CD8-positive, alpha-beta memory T cell (primary cell): ENCODE measurements at regions not wholly inside any gene's neighbourhood (a gene's known extent, or its start where the extent isn't known, plus 50 kb on each side); places are given as distances from the start of the nearest gene placed in this dataset.
"Not testable (repeated sequence)": the region's sequence is repeated elsewhere in the genome, so short reads cannot be mapped to it uniquely, and the experiment has no call there.

Experiments used
- CTCF ChIA-PET: fragments of 350-600 bp; sonication (Branson Sonifier 250); formaldehyde crosslinking; loops from one replicate; lab custom pipeline; 2021; ENCODE audit warnings: antibody characterized with exemption; lab: Charles Lee
- POLR2A ChIA-PET: fragments of 350-600 bp; sonication (Branson Sonifier 250); formaldehyde crosslinking; loops from one replicate; lab custom pipeline; 2021; ENCODE audit warnings: antibody characterized with exemption; lab: Charles Lee
- DNase-seq, 5 donors: peaks; one replicate each; pipeline versions ENCODE4 v3.0.0 to v3.0.0-alpha.2; 2020 to 2022; ENCODE audit warnings: mixed read lengths in 1 of 5
- H3K27ac ChIP-seq: one replicate; pipeline ENCODE4 v1.7.0; 2013; ENCODE audit warnings: low read depth, mild to moderate bottlenecking, low read length, moderate library complexity
- H3K27me3 ChIP-seq: 2 replicates; pipeline ENCODE4 v1.7.0; 2013; ENCODE audit warnings: low read length, mild to moderate bottlenecking; ENCODE audit not compliant: insufficient read depth, poor library complexity, severe bottlenecking
- H3K36me3 ChIP-seq: 2 replicates; pipeline ENCODE4 v1.7.0; 2013; ENCODE audit warnings: mild to moderate bottlenecking, low read length, moderate library complexity; ENCODE audit not compliant: insufficient read depth
- H3K4me1 ChIP-seq: 2 replicates; pipeline ENCODE4 v1.7.0; 2013; ENCODE audit warnings: mild to moderate bottlenecking, low read length, moderate library complexity; ENCODE audit not compliant: insufficient read depth
- H3K4me3 ChIP-seq: 2 replicates; pipeline ENCODE4 v1.7.0; 2013; ENCODE audit warnings: mild to moderate bottlenecking, low read length
- H3K9me3 ChIP-seq: 2 replicates; pipeline ENCODE4 v1.7.0; 2013; ENCODE audit warnings: mild to moderate bottlenecking, low read length
- H3K27ac Mint-ChIP-seq, 8 donors: one replicate each; pipeline ENCODE4 v1.8.0; 2020 to 2021; ENCODE audit warnings: mixed read lengths in 8 of 8, mild to moderate bottlenecking in 6 of 8, inconsistent platforms in 3 of 8, moderate library complexity in 3 of 8
- H3K27me3 Mint-ChIP-seq, 2 donors: one replicate each; pipeline ENCODE4 v1.8.0; 2020 to 2021; ENCODE audit warnings: mixed read lengths in 2 of 2, mild to moderate bottlenecking in 1 of 2, moderate library complexity in 1 of 2
- H3K36me3 Mint-ChIP-seq, 3 donors: one replicate each; pipeline ENCODE4 v1.8.0; 2020 to 2021; ENCODE audit warnings: mixed read lengths in 3 of 3, inconsistent platforms in 1 of 3, mild to moderate bottlenecking in 1 of 3
- H3K4me1 Mint-ChIP-seq, 3 donors: one replicate each; pipeline ENCODE4 v1.8.0; 2020 to 2021; ENCODE audit warnings: mixed read lengths in 3 of 3, inconsistent platforms in 1 of 3, mild to moderate bottlenecking in 1 of 3
- H3K4me3 Mint-ChIP-seq, 7 donors: one replicate each; pipeline ENCODE4 v1.8.0; 2020 to 2021; ENCODE audit warnings: mixed read lengths in 7 of 7, mild to moderate bottlenecking in 6 of 7, moderate library complexity in 4 of 7, inconsistent platforms in 2 of 7
- H3K9me3 Mint-ChIP-seq, 5 donors: one replicate each; pipeline ENCODE4 v1.8.0; 2020 to 2022; ENCODE audit warnings: mixed read lengths in 5 of 5, mild to moderate bottlenecking in 3 of 5, moderate library complexity in 2 of 5, inconsistent platforms in 1 of 5

DNA sequence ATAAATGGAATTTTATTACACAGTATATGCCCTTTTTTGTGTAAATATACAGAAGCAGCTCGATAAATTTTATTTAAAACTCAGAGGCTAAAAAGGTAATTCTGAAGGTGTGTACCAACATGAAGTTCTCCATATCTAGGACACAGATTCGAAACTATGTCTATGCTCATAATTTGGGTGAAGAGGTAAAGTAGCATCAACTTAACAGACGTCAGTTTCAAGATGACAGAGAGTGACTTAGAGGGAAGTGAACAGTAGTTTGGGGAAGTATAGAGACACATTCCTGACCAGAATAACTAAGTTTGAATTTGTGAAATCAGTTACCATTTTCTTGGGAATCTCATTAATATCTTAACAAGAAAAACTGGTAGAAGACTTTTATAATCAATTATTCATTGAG, 2493.3 kb downstream of the ARAP2 start:
- Mint-ChIP-seq H3K27me3 (no peaks in the 10 kb centered on the region), H3K27ac (no peak overlapping the region), H3K9me3 (peaks cover 0 to 8% (median 6%) of the 10 kb centered on the region in 5 donors), H3K36me3 (no peaks in the 10 kb centered on the region), H3K4me3 (no peak overlapping the region), H3K4me1 (no peaks in the 10 kb centered on the region)
- Histone ChIP-seq H3K27ac (no peak overlapping the region), H3K4me3 (no peak overlapping the region), H3K27me3 (no peaks in the 10 kb centered on the region), H3K4me1 (no peaks in the 10 kb centered on the region), H3K36me3 (no peaks in the 10 kb centered on the region), H3K9me3 (no peaks in the 10 kb centered on the region)
- POLR2A ChIA-PET = no interaction called here
- CTCF ChIA-PET = no interaction called here
- no peak for DNase-seq

DNA sequence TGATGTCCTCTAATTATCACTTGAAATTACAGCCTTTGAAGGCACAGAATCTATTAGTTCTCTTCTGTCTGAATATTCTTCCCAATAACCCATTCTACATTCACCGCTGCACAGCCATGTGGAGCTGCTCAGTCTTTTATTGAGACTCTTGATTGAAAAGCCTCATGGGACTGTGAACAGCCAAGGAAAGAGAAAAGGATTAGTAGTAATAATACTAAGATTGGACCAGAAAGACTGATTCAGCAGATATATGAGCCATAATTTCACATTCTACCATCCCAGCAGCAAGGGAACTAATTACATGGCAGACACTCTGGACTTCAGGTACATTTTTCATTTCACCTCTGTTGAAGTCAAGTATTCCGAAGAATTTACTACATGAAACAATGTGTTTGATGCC, 2471.7 kb downstream of the ARAP2 start:
- no peaks in the 10 kb centered on the region for H3K27me3 ChIP-seq
- no peaks in the 10 kb centered on the region for H3K4me1 Mint-ChIP-seq
- no peaks in the 10 kb centered on the region for H3K36me3 Mint-ChIP-seq
- H3K27ac Mint-ChIP-seq = no peak overlapping the region
- no peak overlapping the region for H3K4me3 ChIP-seq
- H3K9me3 ChIP-seq = no peaks in the 10 kb centered on the region
- no peaks in the 10 kb centered on the region for H3K27me3 Mint-ChIP-seq
- DNase-seq = no peak
- H3K27ac ChIP-seq = no peak overlapping the region
- H3K9me3 Mint-ChIP-seq = peaks cover 5 to 30% (median 11%) of the 10 kb centered on the region in 5 donors
- ChIA-PET CTCF (no interaction called here), POLR2A (no interaction called here)
- no peak overlapping the region for H3K4me3 Mint-ChIP-seq
- H3K36me3 ChIP-seq = no peaks in the 10 kb centered on the region
- no peaks in the 10 kb centered on the region for H3K4me1 ChIP-seq

DNA sequence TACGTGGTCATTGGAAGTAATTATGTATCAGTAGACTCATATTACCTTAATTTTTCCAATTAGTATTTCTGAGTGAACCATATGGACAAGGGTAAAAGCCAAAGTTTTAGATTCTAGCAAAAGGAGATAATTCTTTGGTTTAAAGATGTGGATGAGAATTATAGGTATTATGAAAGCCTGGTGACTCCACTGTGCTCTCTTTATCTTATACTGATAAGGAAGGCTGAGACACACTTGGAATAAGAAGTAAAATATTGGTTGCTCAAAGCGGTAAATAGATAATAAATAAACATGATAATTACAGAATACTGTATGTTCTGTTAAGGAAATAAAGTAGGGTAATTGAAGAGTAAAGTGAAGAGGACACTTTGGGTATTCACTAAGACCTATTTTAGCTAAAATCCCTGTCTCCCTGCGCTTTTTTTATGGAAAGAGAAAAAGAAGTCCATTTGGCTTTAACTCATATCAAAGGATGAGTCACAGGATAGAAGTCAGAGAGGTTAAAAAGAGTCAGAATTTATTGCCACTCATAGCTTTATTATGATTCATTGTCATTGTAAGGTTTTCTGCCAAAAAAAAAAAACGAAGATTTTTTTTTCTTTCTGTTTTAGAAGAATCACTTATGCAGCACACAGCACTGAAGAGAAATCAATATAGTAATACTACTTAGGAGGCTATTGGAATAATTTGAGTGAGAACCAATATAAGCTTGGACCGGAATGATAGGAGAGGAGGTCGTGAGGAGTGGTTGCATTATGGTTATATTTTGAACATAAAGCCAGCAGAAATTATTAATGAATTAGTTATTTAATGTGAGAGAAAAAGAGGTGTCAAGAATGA, 2463.1 kb downstream of the ARAP2 start:
- POLR2A ChIA-PET = no interaction called here

DNA sequence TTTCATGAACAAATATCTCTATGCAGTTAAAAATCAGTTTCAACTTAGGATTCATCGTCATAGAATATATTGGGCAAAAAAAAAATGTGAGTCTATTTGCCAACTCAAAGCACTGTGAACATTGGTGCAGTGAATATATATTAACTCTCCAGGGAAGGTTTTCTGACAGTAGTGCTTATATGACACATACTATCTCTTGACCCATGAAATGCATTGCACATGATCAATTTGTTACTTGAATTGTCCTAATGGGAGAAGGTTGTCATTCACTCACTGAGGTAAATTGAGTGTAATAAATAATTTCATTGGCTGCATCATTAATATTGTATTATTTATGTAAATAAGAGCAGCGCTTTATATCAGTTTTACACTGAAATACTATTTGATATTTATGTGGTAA, 2458.5 kb downstream of the ARAP2 start:
- Histone ChIP-seq H3K4me1 (no peaks in the 10 kb centered on the region), H3K4me3 (no peak overlapping the region), H3K36me3 (no peaks in the 10 kb centered on the region), H3K9me3 (no peaks in the 10 kb centered on the region), H3K27me3 (no peaks in the 10 kb centered on the region), H3K27ac (no peak overlapping the region)
- Mint-ChIP-seq H3K36me3 (no peaks in the 10 kb centered on the region), H3K27me3 (no peaks in the 10 kb centered on the region), H3K27ac (no peak overlapping the region), H3K4me1 (no peaks in the 10 kb centered on the region), H3K4me3 (no peak overlapping the region), H3K9me3 (peaks cover 0 to 37% (median 5%) of the 10 kb centered on the region in 5 donors)
- ChIA-PET POLR2A (no interaction called here), CTCF (no interaction called here)
- no peak for DNase-seq

More for the DNA sequence above, 2463.1 kb downstream of the ARAP2 start:
- CTCF ChIA-PET = no interaction called here
- Mint-ChIP-seq H3K9me3 (peaks cover 0 to 29% (median 1%) of the 10 kb centered on the region in 5 donors), H3K27ac (no peak overlapping the region), H3K36me3 (no peaks in the 10 kb centered on the region), H3K4me1 (no peaks in the 10 kb centered on the region), H3K27me3 (no peaks in the 10 kb centered on the region), H3K4me3 (no peak overlapping the region)
- no peaks in the 10 kb centered on the region for H3K36me3 ChIP-seq
- DNase-seq = no peak
- no peaks in the 10 kb centered on the region for H3K4me1 ChIP-seq
- H3K9me3 ChIP-seq = no peaks in the 10 kb centered on the region
- no peak overlapping the region for H3K4me3 ChIP-seq
- H3K27me3 ChIP-seq = no peaks in the 10 kb centered on the region
- no peak overlapping the region for H3K27ac ChIP-seq

GRCh38 chr4:33802578-33802977, 2441.7 kb downstream of the ARAP2 start:
- Mint-ChIP-seq H3K9me3 (peaks cover 2 to 30% (median 3%) of the 10 kb centered on the region in 5 donors), H3K36me3 (no peaks in the 10 kb centered on the region), H3K4me3 (no peak overlapping the region), H3K27ac (no peak overlapping the region), H3K27me3 (no peaks in the 10 kb centered on the region), H3K4me1 (no peaks in the 10 kb centered on the region)
- Histone ChIP-seq H3K4me3 (no peak overlapping the region), H3K9me3 (no peaks in the 10 kb centered on the region), H3K36me3 (no peaks in the 10 kb centered on the region), H3K27ac (no peak overlapping the region), H3K4me1 (no peaks in the 10 kb centered on the region), H3K27me3 (no peaks in the 10 kb centered on the region)
- POLR2A ChIA-PET = no interaction called here
- CTCF ChIA-PET = no interaction called here
- no peak for DNase-seq

- Mint-ChIP-seq H3K27me3 (no peaks in the 10 kb centered on the region), H3K36me3 (no peaks in the 10 kb centered on the region), H3K4me3 (no peak overlapping the region), H3K27ac (no peak overlapping the region), H3K4me1 (no peaks in the 10 kb centered on the region), H3K9me3 (peaks cover 3 to 15% (median 6%) of the 10 kb centered on the region in 5 donors)
- CTCF ChIA-PET = no interaction called here
- POLR2A ChIA-PET = no interaction called here
- Histone ChIP-seq H3K27me3 (no peaks in the 10 kb centered on the region), H3K36me3 (no peaks in the 10 kb centered on the region), H3K9me3 (no peaks in the 10 kb centered on the region), H3K27ac (no peak overlapping the region), H3K4me1 (no peaks in the 10 kb centered on the region), H3K4me3 (no peak overlapping the region)
- DNase-seq = no peak
Observed at GRCh38 chr4:33825685-33826084, 2418.6 kb downstream of the ARAP2 start.

GRCh38 chr4:33829356-33829755, 2415.0 kb downstream of the ARAP2 start:
- POLR2A ChIA-PET, H3K4me3 Mint-ChIP-seq, H3K27me3 Mint-ChIP-seq, H3K9me3 ChIP-seq, H3K27ac ChIP-seq, H3K4me3 ChIP-seq, H3K4me1 Mint-ChIP-seq, H3K4me1 ChIP-seq, CTCF ChIA-PET, H3K36me3 ChIP-seq, DNase-seq, H3K27me3 ChIP-seq, H3K27ac Mint-ChIP-seq, H3K36me3 Mint-ChIP-seq: not testable (repeated sequence)
- H3K9me3 Mint-ChIP-seq = peaks cover 2 to 32% (median 5%) of the 10 kb centered on the region in 5 donors

- Histone ChIP-seq H3K27ac (no peak overlapping the region), H3K4me3 (no peak overlapping the region), H3K4me1 (no peaks in the 10 kb centered on the region), H3K27me3 (no peaks in the 10 kb centered on the region), H3K9me3 (no peaks in the 10 kb centered on the region), H3K36me3 (no peaks in the 10 kb centered on the region)
- Mint-ChIP-seq H3K27ac (no peak overlapping the region), H3K4me3 (no peak overlapping the region), H3K4me1 (no peaks in the 10 kb centered on the region), H3K27me3 (no peaks in the 10 kb centered on the region), H3K36me3 (no peaks in the 10 kb centered on the region), H3K9me3 (peaks cover 2 to 39% (median 3%) of the 10 kb centered on the region in 5 donors)
- CTCF ChIA-PET = no interaction called here
- DNase-seq = no peak
- POLR2A ChIA-PET = no interaction called here
Observed at GRCh38 chr4:33831442-33832066, 2412.8 kb downstream of the ARAP2 start.
